Testis (tissue), 2 donors: ENCODE measurements at regions not wholly inside any gene's neighbourhood (a gene's known extent, or its start where the extent isn't known, plus 50 kb on each side); places are given as distances from the start of the nearest gene placed in this dataset.

Experiments
- POLR2A ChIP-seq: fragments of 450-650 bp; IDR thresholded peaks from one replicate; pipeline ENCODE4 v1.6.1; 2017; ENCODE audit warnings: antibody characterized with exemption, mild to moderate bottlenecking, moderate library complexity
- TF ChIP-seq, protein P1 (sequence below), 3 experiments: fragments of 450-650 bp in 2 of 3; fragments of 200-600 bp in 1 of 3; sonication (generic) in 1 of 3; IDR thresholded peaks; one replicate each; pipeline ENCODE4 v1.5.1; 2016 to 2019; ENCODE audit warnings: antibody characterized with exemption in 3 of 3, mild to moderate bottlenecking in 2 of 3, moderate library complexity in 1 of 3

DNA sequence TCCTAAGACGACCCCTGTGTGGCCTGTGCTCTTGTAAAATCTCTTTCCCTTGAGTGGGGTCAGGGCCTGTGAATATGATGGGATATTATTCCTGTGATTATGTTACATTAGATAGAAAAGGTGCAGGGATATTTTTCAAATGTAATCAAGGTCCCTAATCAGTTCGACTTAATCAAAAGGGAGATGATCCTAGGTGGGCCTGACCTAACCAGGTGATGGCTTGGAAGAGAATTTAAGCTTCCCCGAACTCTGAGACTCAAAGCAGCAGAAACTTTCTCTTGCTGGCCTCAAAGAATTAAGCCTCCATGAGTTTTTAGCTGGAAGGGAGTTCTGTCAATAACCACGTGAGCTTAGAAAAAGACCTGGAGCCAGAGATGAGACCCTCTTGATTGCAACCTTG is 124.7 kb downstream of the MAF start:
- TF ChIP-seq POLR2A: no peak
- TF ChIP-seq, protein P1, sequence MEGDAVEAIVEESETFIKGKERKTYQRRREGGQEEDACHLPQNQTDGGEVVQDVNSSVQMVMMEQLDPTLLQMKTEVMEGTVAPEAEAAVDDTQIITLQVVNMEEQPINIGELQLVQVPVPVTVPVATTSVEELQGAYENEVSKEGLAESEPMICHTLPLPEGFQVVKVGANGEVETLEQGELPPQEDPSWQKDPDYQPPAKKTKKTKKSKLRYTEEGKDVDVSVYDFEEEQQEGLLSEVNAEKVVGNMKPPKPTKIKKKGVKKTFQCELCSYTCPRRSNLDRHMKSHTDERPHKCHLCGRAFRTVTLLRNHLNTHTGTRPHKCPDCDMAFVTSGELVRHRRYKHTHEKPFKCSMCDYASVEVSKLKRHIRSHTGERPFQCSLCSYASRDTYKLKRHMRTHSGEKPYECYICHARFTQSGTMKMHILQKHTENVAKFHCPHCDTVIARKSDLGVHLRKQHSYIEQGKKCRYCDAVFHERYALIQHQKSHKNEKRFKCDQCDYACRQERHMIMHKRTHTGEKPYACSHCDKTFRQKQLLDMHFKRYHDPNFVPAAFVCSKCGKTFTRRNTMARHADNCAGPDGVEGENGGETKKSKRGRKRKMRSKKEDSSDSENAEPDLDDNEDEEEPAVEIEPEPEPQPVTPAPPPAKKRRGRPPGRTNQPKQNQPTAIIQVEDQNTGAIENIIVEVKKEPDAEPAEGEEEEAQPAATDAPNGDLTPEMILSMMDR (IDR thresholded peaks at IDR 0.05): no peak
